ENCODE measurements at regions not wholly inside any gene's neighbourhood (a gene's known extent, or its start where the extent isn't known, plus 50 kb on each side); places are given as distances from the start of the nearest gene placed in this dataset.

GRCh38 chr16:79303206-79303605 lies 297.3 kb downstream of the MAF start:
- TF ChIP-seq YY1 (IDR thresholded peaks at IDR 0.05; ENCODE audit: insufficient read depth, insufficient read length) (no peak), ZNF274 (IDR thresholded peaks at IDR 0.05; ENCODE audit: low read depth, low read length) (no peak)
